H1 (cell line): ENCODE measurements at regions not wholly inside any gene's neighbourhood (a gene's known extent, or its start where the extent isn't known, plus 50 kb on each side); places are given as distances from the start of the nearest gene placed in this dataset.

Experiments used
- ATF3 ChIP-seq: IDR thresholded peaks from 2 replicates; pipeline ENCODE4 v1.6.1; 2011; ENCODE audit warnings: low read depth, mild to moderate bottlenecking, low read length; ENCODE audit not compliant: insufficient read depth
- CHD1 ChIP-seq: IDR thresholded peaks from 2 replicates; pipeline ENCODE4 v1.6.1; 2012; ENCODE audit warnings: low read depth, low read length, improper control_type of control experiment
- CTCF ChIP-seq, 3 experiments: IDR thresholded peaks; 1 replicate in 2 of 3; 2 replicates in 1 of 3; pipeline versions ENCODE4 v1.5.1 to v1.6.1; 2011; ENCODE audit warnings: low read length in 3 of 3, mild to moderate bottlenecking in 3 of 3, inconsistent platforms in 2 of 3, low read depth in 1 of 3, moderate library complexity in 1 of 3; ENCODE audit not compliant: insufficient read depth in 1 of 3; ENCODE audit errors: control extremely low read depth in 1 of 3
- EGR1 ChIP-seq: IDR thresholded peaks from 2 replicates; pipeline ENCODE4 v1.6.1; 2011; ENCODE audit warnings: low read depth, low read length, borderline replicate concordance
- HDAC6 ChIP-seq: IDR thresholded peaks from one replicate; pipeline ENCODE4 v1.7.1; 2012; ENCODE audit warnings: low read depth, mild to moderate bottlenecking, inconsistent platforms, low read length, moderate library complexity
- RXRA ChIP-seq: IDR thresholded peaks from 2 replicates; pipeline ENCODE4 v1.6.1; 2011; ENCODE audit warnings: low read depth, mild to moderate bottlenecking, low read length, moderate library complexity; ENCODE audit not compliant: insufficient read depth
- TAF1 ChIP-seq: IDR thresholded peaks from 2 replicates; pipeline ENCODE4 v1.6.1; 2011; ENCODE audit warnings: mild to moderate bottlenecking, low read depth, low read length
- ZNF274 ChIP-seq: IDR thresholded peaks from 2 replicates; pipeline ENCODE4 v1.7.0; 2012; ENCODE audit warnings: low read length, borderline replicate concordance; ENCODE audit errors: extremely low read depth

- TF ChIP-seq HDAC6 (no peak), CHD1 (no peak), ZNF274 (no peak), ATF3 (no peak), RXRA (no peak), CTCF (IDR thresholded peaks at IDR 0.05; ENCODE audit: control extremely low read depth in 1 of 3, insufficient read depth in 1 of 3, low read depth in 1 of 3, low read length in 3 of 3) (no peak), TAF1 (no peak), EGR1 (no peak)
These were observed 56.7 kb upstream of the ERCC4 start for GRCh38 chr16:13863075-13863765.
